ENCODE measurements at regions not wholly inside any gene's neighbourhood (a gene's known extent, or its start where the extent isn't known, plus 50 kb on each side); places are given as distances from the start of the nearest gene placed in this dataset.

GRCh38 chr13:76503766-76504165, 382.4 kb downstream of the KCTD12 start:
- TF ChIP-seq CTCF (IDR thresholded peaks at IDR 0.05; ENCODE audit: insufficient read depth, low read depth, low read length) (no peak), EZH2 (IDR thresholded peaks at IDR 0.05; ENCODE audit: insufficient read depth, low read length) (no peak)
